GM18951 (cell line): ENCODE measurements at regions not wholly inside any gene's neighbourhood (a gene's known extent, or its start where the extent isn't known, plus 50 kb on each side); places are given as distances from the start of the nearest gene placed in this dataset.

Experiments used
- POLR2A ChIP-seq: IDR thresholded peaks from 4 replicates; pipeline ENCODE4 v1.6.1; 2011; ENCODE audit warnings: mild to moderate bottlenecking; ENCODE audit not compliant: insufficient read length, insufficient read depth; ENCODE audit errors: extremely low read depth
- in situ Hi-C: fragments of 300-500 bp; cut with MboI; formaldehyde crosslinking; loops from one replicate; pipeline ENCODE4 v1.12.0; 2022; ENCODE audit warnings: low sequenced_read_pairs, mixed read lengths, inconsistent platforms; ENCODE audit not compliant: unreplicated experiment

DNA sequence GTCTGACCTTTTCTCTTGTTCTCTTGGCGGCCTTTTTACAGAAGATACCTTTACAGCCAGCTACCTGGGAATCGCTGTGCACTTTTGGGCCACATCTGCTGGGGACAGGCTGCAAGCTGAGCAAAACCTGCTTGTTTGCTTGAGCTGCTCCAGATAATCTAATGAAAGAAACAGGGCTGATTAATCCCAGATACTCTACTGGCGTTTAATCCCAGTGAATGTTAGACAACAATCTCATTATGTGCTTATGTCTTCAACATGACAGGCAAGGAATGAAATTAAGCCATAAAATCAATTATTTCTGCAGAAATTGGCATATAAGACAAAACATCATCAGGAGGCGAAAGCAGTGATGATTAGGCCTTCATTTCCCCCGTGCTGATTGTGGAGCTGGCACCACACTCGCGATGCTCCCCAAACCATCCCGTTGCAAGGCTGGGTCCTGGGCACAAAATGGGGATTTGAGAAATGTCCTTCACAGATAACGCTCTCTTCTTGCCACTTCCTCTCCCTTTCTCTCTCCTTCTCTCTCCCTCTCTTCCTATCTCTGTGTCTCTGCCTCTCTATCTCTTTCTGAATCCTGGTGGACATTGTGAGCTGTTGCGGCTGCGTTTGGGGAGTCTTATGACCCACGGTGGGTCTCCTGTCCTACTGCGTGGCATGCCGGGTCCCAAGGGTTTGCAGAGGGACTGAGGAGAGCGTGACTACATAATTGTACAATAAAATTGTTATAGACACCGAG, 1053.8 kb downstream of the TBC1D22A start:
- no peak for TF ChIP-seq POLR2A
- in situ Hi-C loops: no loop called here

DNA sequence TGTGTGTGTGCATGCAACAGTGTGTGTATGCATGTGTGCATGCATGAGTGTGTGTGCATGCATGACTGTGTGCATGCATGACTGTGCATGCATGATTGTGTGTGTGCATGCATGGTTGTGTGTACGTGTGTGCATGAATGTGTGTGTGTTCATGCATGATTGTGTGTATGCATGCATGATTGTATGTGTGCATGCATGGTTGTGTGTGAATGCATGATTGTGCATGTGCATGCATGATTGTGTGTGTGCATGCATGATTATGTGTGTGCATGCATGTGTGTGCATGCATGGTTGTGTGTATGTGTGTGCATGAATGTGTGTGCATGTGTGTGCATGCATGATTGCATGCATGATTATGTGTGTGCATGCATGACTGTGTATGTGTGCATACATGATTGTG, 1052.0 kb downstream of the TBC1D22A start:
- no peak for TF ChIP-seq POLR2A
- in situ Hi-C loops: no loop called here

DNA sequence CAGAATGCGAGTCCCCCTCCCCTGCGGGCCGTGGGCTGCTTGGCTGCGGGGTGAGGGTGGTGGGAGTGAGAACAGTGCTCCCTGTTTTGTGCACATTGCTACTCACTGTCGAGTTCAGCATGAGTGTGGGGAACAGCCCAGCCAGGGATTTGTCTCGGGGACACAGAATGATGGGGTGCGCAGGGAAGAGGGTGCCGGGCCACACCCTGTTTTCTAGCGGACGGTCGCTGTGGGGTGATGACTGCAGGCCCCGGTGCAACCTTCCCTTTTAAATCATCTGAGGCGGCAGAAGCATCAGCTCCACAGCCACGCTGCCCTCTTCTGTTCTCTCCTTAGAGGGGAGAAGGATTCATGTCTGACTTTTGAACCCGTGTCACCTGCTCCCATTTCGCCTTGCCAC, 1051.2 kb downstream of the TBC1D22A start:
- in situ Hi-C loops: no loop called here
- TF ChIP-seq POLR2A: no peak

DNA sequence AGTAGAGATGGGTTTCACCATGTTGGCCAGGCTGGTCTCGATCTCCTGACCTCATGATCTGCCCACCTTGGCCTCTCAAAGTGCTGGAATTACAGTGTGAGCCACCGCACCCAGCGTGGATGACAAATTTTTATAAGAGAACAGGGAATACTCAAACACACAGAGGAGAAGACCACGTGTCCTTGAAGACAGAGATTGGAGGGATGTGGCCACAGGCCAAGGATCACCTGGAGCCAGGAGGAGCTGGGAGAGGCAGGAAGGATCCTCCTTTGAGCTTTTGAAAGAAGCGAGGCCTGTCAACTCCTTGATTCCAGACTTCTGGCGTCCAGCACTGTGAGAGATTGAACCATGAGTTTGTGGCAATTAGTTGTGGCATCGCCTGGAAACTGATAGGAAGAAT, 1049.5 kb downstream of the TBC1D22A start:
- in situ Hi-C loops: no loop called here
- TF ChIP-seq POLR2A: no peak

DNA sequence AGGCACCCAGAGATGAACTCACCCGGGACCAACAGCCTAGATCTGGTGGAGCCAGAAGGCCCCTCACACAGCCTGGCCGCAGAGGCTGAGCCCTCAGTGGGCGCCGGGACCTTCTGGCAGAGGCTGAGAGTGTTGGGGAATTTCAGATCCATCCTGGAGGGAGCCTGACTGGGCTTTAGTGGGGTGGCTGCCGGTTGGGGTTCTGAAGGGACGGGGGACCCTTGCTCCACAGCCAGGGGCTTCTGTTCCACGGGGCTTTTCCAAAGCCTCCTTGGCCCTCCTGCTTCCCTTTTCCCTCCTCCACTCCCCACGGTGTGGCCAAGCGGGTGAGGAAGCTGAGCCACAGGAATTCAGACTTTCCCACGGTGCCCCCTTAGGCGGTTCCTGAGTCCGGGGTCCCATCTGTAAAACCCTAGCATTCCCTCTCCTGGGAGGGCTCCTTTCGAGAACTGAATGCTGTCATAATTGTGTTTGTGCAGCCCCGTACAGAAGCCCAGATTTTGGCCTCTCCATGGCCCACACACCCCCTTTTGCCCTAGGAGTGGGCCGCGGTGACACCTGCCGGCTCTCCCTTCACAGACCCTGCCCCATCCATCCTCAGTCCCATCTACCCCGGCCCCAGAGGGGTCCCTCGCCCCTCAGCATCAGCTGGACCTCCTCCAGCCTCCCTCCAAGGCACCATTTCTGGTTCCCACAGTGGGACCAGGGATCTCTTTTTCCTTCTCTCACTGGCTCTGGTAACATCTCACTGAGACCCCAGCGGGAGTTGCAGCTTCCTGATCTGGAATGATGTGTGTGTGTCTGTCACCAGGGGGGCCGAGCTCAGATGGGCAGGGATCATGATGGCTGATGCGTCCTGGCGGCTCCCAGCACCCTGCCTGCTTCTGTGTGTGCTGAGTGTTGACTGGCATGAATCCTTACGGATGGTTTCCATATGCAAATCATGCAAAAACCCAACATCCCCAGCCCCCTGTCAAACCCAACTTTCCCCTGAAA, 1048.4 kb downstream of the TBC1D22A start:
- in situ Hi-C loops: no loop called here
- no peak for TF ChIP-seq POLR2A

DNA sequence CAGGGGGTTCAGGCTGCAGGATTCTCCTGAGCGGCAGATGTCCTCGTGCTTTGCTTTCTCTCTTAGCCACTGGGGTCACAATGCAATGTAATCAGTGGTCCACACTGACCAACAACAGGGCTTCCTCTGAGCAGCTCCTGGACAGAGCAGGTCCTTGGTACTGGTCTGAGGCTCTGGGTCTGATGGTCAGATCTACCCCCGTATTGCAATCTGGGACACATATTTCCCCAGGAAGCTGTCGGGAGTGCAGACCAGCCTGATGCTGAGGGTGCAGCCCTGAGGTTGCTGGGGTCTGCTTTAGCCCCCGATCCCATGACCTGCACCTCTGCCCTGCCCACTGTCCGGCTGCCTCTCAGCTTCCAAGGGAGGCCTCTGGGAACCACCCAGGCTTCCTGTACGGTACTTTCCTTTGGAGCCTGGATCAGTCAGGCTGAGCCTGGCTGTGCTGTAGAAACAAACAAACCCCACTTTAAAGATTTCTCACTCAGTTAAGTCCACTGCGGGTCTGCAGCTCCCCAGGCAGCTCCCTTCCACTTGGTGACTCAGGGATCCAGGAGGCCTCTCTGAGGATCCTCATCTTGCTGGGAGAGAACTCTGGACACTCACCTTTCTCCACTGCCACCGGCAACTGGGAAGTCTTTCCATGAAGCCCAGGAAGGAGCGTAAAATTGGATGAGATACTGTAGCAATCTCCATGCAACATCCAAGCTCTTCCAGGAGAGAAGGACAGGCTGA, 1046.6 kb downstream of the TBC1D22A start:
- TF ChIP-seq POLR2A: no peak
- in situ Hi-C loops: no loop called here

DNA sequence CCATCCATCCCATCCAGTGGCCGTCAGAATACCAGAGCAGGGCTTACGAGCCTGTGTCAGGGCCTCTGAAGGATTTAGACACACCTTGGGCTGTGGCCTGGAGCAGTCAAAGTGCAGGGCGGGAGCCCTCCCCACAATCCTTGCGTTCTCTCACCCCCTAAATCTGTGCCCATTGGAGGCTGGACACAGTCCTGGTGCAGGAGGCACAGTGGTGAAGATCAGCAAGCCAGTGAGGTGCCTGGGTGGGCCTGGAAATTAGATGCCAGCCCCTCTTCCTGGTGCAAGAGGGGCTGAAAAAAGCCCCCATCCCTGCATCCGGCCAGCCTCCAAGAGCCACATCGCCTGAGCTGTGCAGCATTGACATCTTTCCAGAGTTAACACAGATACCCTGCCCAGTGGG, 1045.8 kb downstream of the TBC1D22A start:
- TF ChIP-seq POLR2A: no peak
- in situ Hi-C loops: no loop called here

DNA sequence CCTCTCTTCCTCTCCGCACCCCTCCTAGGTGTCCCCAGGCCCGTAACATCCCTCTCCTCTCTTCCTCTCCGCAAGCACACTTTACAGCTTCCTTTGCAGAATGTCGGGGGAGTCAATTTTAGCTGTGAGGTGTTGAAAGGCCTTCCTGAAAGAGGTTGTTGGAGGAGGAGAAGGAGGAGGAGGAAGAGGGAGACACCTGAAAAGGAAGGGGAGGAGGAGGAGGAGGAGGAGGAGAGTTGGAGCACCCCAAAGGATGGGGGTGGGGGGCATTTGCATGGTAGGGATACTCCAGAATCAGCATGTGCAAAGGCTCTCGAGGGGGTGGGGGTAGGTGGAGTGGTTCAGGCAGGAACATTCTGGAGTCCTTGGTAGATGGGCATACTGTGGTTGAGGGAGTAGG, 1045.1 kb downstream of the TBC1D22A start:
- in situ Hi-C loops: no loop called here

DNA sequence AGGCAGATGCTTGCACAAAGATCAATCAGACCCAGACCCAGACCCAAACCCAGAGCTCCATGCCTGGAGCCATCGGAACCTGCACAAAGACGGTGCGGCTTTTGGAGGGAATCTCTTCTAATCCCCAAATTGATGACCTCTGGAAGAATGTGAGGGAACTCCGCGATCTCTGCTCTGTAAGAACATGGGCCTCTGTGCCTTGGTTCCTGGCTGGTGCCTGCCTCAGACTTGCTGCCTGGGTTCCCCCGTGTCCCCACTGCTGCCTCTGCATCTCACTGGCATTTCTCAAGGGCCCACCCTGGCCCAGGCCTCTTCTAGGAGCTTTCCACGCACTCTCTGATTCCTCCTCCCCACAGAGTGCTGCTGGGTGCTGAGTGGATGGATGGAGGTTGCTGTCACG, 1044.4 kb downstream of the TBC1D22A start:
- TF ChIP-seq POLR2A: no peak
- in situ Hi-C loops: no loop called here

More for the DNA sequence above, 1045.1 kb downstream of the TBC1D22A start:
- no peak for TF ChIP-seq POLR2A

DNA sequence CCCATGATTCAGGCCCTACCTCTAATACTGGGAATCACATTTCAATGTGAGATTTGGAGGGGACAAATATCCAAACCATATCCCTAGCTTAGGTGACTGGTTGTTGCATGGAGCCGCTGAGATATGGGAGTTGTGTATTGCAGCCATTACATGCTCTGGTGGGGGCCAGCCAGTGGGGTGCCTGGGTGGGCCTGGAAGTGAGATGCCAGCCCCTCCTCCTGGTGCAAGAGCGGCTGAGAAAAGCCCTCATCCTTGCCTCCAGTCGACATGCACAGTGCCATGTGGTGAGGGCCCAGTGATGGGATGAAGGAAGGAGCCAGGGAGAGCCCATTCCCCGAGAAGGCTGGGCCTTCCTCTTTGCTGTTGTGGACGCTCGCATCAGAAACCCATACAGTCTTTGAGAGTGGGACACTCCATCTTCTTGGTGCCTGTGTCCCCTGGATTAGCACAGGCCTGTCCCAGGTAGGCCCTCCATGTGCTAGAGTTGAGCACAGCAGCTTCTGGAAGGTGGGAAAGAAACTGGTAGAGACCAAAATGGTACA, 1043.0 kb downstream of the TBC1D22A start:
- in situ Hi-C loops: no loop called here
- TF ChIP-seq POLR2A: no peak

DNA sequence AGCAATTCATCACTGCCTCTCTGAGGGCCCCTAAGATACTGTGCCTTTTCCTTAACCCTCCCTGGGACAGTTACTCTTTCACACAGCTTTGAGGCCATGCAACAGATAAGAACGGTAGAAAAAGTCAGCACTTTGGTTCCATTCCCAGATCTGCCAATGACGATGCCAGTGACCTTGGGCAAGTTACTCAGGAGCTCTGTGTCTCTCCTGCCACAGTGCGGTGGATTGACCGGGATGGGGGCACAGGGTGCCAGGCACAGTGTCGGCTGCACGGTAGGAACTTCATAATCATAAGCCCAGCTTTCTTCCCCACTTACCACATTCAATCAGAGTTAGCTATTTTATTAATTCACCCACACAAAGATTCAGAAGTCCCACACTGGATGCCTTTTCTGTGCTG, 1041.8 kb downstream of the TBC1D22A start:
- in situ Hi-C loops: no loop called here
- TF ChIP-seq POLR2A: no peak

DNA sequence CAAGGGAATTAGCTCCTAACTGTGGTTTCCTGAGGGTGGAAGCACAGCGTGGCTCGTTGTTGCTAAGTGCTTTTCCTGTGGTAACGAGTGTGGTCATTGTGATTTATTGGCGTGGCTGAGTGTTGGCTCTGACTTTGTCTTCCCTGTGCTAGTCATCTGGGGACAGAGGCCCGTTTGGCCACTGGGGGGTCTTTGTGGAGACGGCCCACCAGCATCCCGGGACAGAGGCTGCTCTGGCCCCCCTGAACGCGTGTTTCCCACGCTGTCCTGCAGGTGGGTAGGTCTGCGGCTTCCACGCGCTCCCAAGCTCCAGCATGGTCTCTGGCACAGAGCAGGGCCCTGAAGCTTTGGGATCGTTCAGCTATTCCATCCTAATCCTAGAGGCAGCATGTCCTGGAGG, 1040.0 kb downstream of the TBC1D22A start:
- TF ChIP-seq POLR2A: no peak
- in situ Hi-C loops: no loop called here
